ENCODE measurements at regions not wholly inside any gene's neighbourhood (a gene's known extent, or its start where the extent isn't known, plus 50 kb on each side); places are given as distances from the start of the nearest gene placed in this dataset.

GRCh38 chr13:66138172-66138811, 1091.8 kb downstream of the PCDH9 start:
- FAIRE-seq, result no peak
- BruUV-seq (replicated peaks), result no TSS peak
- Histone ChIP-seq H3K4me3 (replicated peaks in 1 of 3; ENCODE audit: insufficient read depth in 1 of 3, low read depth in 1 of 3, low read length in 3 of 3) (no peak overlapping the region), H3K36me3 (ENCODE audit: control insufficient read depth in 2 of 2, extremely low read depth in 1 of 2, insufficient read depth in 2 of 2, low read length in 2 of 2) (no peaks in the 10 kb centered on the region), H3K4me1 (ENCODE audit: control insufficient read depth, extremely low read depth, insufficient read depth, low read length) (no peaks in the 10 kb centered on the region), H4K20me1 (replicated peaks; ENCODE audit: control insufficient read depth, extremely low read depth, insufficient read depth, low read length) (no peaks in the 10 kb centered on the region), H3K9ac (replicated peaks; ENCODE audit: extremely low read depth, insufficient read depth, low read length) (no peak overlapping the region), H3K4me2 (ENCODE audit: insufficient read depth, low read length) (no peak overlapping the region), H3K79me2 (ENCODE audit: control insufficient read depth, insufficient read depth, low read length) (no peaks in the 10 kb centered on the region), H3K27ac (ENCODE audit: insufficient read depth, low read depth, low read length) (no peak overlapping the region), H3K9me3 (replicated peaks; ENCODE audit: control insufficient read depth, insufficient read depth, low read length) (no peaks in the 10 kb centered on the region), H3K9me1 (replicated peaks; ENCODE audit: control insufficient read depth, extremely low read depth, insufficient read depth, low read length) (no peaks in the 10 kb centered on the region), H3K27me3 (ENCODE audit: control insufficient read depth in 2 of 2, insufficient read depth in 2 of 2, low read length in 2 of 2) (no peaks in the 10 kb centered on the region), H2AFZ (ENCODE audit: low read depth, low read length) (no peak overlapping the region)
- intact Hi-C loops (cut with micrococcal nuclease) (no loop called here), dilution Hi-C loops (cut with MboI; ENCODE audit: extremely low pct_ligation_motif_present, low sequenced_read_pairs) (no loop called here)
- TF ChIP-seq, protein P1, sequence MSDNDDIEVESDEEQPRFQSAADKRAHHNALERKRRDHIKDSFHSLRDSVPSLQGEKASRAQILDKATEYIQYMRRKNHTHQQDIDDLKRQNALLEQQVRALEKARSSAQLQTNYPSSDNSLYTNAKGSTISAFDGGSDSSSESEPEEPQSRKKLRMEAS (IDR thresholded peaks at IDR 0.05; ENCODE audit: insufficient read depth, insufficient read length), result no peak
- TF ChIP-seq CTCF (IDR thresholded peaks at IDR 0.05; ENCODE audit: extremely low read depth in 1 of 2, insufficient read depth in 1 of 2, low read depth in 1 of 2, low read length in 2 of 2) (no peak), GATA2 (IDR thresholded peaks at IDR 0.05; ENCODE audit: insufficient read depth, insufficient read length, low read depth, low read length) (no peak), JUN (IDR thresholded peaks at IDR 0.05; ENCODE audit: borderline replicate concordance, insufficient read depth, insufficient read length, low read depth) (no peak), EZH2 (IDR thresholded peaks at IDR 0.05; ENCODE audit: borderline replicate concordance, low read depth, low read length, severe bottlenecking) (no peak), MYC (IDR thresholded peaks at IDR 0.05; ENCODE audit: low read depth, low read length) (no peak), POLR2A (IDR thresholded peaks at IDR 0.05; ENCODE audit: low read depth, low read length) (no peak), FOS (IDR thresholded peaks at IDR 0.05; ENCODE audit: borderline replicate concordance, insufficient read depth, low read length) (no peak), POLR2AphosphoS5 (IDR thresholded peaks at IDR 0.05; ENCODE audit: insufficient read depth, low read depth, low read length) (no peak)
- POLR2A ChIA-PET, result no interaction called here
- CTCF ChIA-PET, result no interaction called here
- no peak for DNase-seq (ENCODE audit: low read depth, low spot score)

Data from endothelial cell of umbilical vein (primary cell).